ENCODE measurements at regions not wholly inside any gene's neighbourhood (a gene's known extent, or its start where the extent isn't known, plus 50 kb on each side); places are given as distances from the start of the nearest gene placed in this dataset.
A peak's percentile ranks its signal among the peaks of the same experiment; 100 is the strongest.
"Not testable (repeated sequence)": the region's sequence is repeated elsewhere in the genome, so short reads cannot be mapped to it uniquely, and the experiment has no call there.

GRCh38 chr18:57950542-57950941 is 93.5 kb upstream of the NEDD4L start:
- DNase-seq (ENCODE audit: low read depth, low spot score), result no peak
- TF ChIP-seq CTCF (IDR thresholded peaks at IDR 0.05; ENCODE audit: low read depth, low read length), result no peak
- in situ Hi-C loops (cut with HindIII; ENCODE audit: low sequenced_read_pairs), result no loop called here
- H3K4me3 ChIP-seq (ENCODE audit: low read depth, low read length), result no peak overlapping the region

GRCh38 chr18:57949335-57949734 is 94.7 kb upstream of the NEDD4L start:
- H3K4me3 ChIP-seq (ENCODE audit: low read depth, low read length); DNase-seq (ENCODE audit: low read depth, low spot score); in situ Hi-C loops (cut with HindIII; ENCODE audit: low sequenced_read_pairs): not testable (repeated sequence)

GRCh38 chr18:57947117-57947516 is 96.9 kb upstream of the NEDD4L start:
- in situ Hi-C loops (cut with HindIII; ENCODE audit: low sequenced_read_pairs), result no loop called here
- no peak for DNase-seq (ENCODE audit: low read depth, low spot score)

GRCh38 chr18:57943723-57944122 is 100.3 kb upstream of the NEDD4L start:
- in situ Hi-C loops (cut with HindIII; ENCODE audit: low sequenced_read_pairs), result no loop called here
- H3K4me3 ChIP-seq (ENCODE audit: low read depth, low read length), result no peak overlapping the region
- DNase-seq (ENCODE audit: low read depth, low spot score), result peak; percentile 84
- no peak for TF ChIP-seq CTCF (IDR thresholded peaks at IDR 0.05; ENCODE audit: low read depth, low read length)

More at GRCh38 chr18:57947117-57947516, 96.9 kb upstream of the NEDD4L start:
- no peak for TF ChIP-seq CTCF (IDR thresholded peaks at IDR 0.05; ENCODE audit: low read depth, low read length)
- H3K4me3 ChIP-seq (ENCODE audit: low read depth, low read length), result no peak overlapping the region

- no peak for TF ChIP-seq CTCF (IDR thresholded peaks at IDR 0.05; ENCODE audit: low read depth, low read length)
- in situ Hi-C loops (cut with HindIII; ENCODE audit: low sequenced_read_pairs), result no loop called here
- no peak for DNase-seq (ENCODE audit: low read depth, low spot score)
- no peak overlapping the region for H3K4me3 ChIP-seq (ENCODE audit: low read depth, low read length)
These were observed 101.5 kb upstream of the NEDD4L start for GRCh38 chr18:57942493-57942892.

- in situ Hi-C loops (cut with HindIII; ENCODE audit: low sequenced_read_pairs), result no loop called here
- no peak for TF ChIP-seq CTCF (IDR thresholded peaks at IDR 0.05; ENCODE audit: low read depth, low read length)
- no peak overlapping the region for H3K4me3 ChIP-seq (ENCODE audit: low read depth, low read length)
- DNase-seq (ENCODE audit: low read depth, low spot score), result no peak
These were observed 102.1 kb upstream of the NEDD4L start for GRCh38 chr18:57941841-57942489.

- no peak for DNase-seq (ENCODE audit: low read depth, low spot score)
- in situ Hi-C loops (cut with HindIII; ENCODE audit: low sequenced_read_pairs), result no loop called here
- H3K4me3 ChIP-seq (ENCODE audit: low read depth, low read length), result no peak overlapping the region
- TF ChIP-seq CTCF (IDR thresholded peaks at IDR 0.05; ENCODE audit: low read depth, low read length), result no peak
These were observed 103.8 kb upstream of the NEDD4L start for GRCh38 chr18:57940166-57940660.

- DNase-seq (ENCODE audit: low read depth, low spot score); in situ Hi-C loops (cut with HindIII; ENCODE audit: low sequenced_read_pairs): not testable (repeated sequence)
These were observed 109.7 kb upstream of the NEDD4L start for GRCh38 chr18:57934375-57934774.

More at GRCh38 chr18:57934375-57934774, 109.7 kb upstream of the NEDD4L start:
- not testable (repeated sequence) for H3K4me3 ChIP-seq (ENCODE audit: low read depth, low read length)

All from astrocyte of the spinal cord (primary cell).